Parathyroid adenoma (tissue), 2 donors: ENCODE measurements at regions not wholly inside any gene's neighbourhood (a gene's known extent, or its start where the extent isn't known, plus 50 kb on each side); places are given as distances from the start of the nearest gene placed in this dataset.

Source experiments
- H2AFZ ChIP-seq: fragments of 300-600 bp; sonication (generic); one replicate; pipeline ENCODE4 v1.7.0; 2017; ENCODE audit warnings: antibody characterized with exemption, mild to moderate bottlenecking
- H3K27ac ChIP-seq: fragments of 300-600 bp; sonication (generic); one replicate; pipeline ENCODE4 v1.7.0; 2017
- H3K27me3 ChIP-seq: fragments of 300-600 bp; sonication (generic); one replicate; pipeline ENCODE4 v1.7.0; 2017; ENCODE audit warnings: low read length; ENCODE audit not compliant: control insufficient read depth, insufficient read depth
- H3K36me3 ChIP-seq: fragments of 300-600 bp; sonication (generic); one replicate; pipeline ENCODE4 v1.7.0; 2017; ENCODE audit warnings: low read length; ENCODE audit not compliant: control insufficient read depth, insufficient read depth
- H3K4me1 ChIP-seq: fragments of 300-600 bp; sonication (generic); one replicate; pipeline ENCODE4 v1.7.0; 2017; ENCODE audit warnings: control low read depth
- H3K4me2 ChIP-seq: fragments of 300-600 bp; sonication (generic); one replicate; pipeline ENCODE4 v1.7.0; 2017; ENCODE audit warnings: low read length
- H3K4me3 ChIP-seq: fragments of 300-600 bp; sonication (generic); one replicate; pipeline ENCODE4 v1.7.0; 2017; ENCODE audit warnings: low read depth, low read length
- H3K79me2 ChIP-seq: fragments of 300-600 bp; sonication (generic); one replicate; pipeline ENCODE4 v1.7.0; 2017; ENCODE audit warnings: control low read depth
- H3K9ac ChIP-seq: fragments of 300-600 bp; sonication (generic); one replicate; pipeline ENCODE4 v1.7.0; 2017; ENCODE audit warnings: mild to moderate bottlenecking
- H3K9me3 ChIP-seq: fragments of 300-600 bp; sonication (generic); one replicate; pipeline ENCODE4 v1.7.0; 2017; ENCODE audit warnings: low read length; ENCODE audit not compliant: control insufficient read depth
- TF ChIP-seq, protein P1 (sequence below): fragments of 300-600 bp; sonication (generic); IDR thresholded peaks from one replicate; pipeline ENCODE4 v1.7.0; 2017; ENCODE audit warnings: antibody characterized with exemption, mild to moderate bottlenecking
- donor health status: primary hyperparathyroidism.

DNA sequence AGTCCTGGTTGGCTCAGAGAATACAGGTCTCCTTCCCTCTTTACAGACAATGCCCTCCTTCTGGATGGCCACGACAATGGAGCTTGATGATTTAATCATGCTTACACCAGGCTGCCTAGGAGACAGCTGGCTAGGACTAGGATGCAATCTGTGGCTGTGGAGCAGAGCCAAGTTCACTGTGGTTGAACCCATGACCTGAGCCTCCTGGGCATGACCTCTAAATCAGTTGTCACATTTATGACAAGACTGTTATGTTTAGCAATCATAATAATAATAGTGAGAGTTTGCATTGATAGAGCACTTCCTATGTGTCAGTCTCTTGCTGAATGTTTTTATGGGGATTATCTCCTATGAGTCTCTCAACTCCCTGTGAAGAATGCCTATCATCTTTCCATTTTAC, 244.1 kb downstream of the ICOS start:
- Histone ChIP-seq H3K4me3 (no peak overlapping the region), H3K4me1 (no peaks in the 10 kb centered on the region), H3K9me3 (no peaks in the 10 kb centered on the region), H3K79me2 (no peaks in the 10 kb centered on the region), H3K4me2 (no peak overlapping the region), H2AFZ (no peak overlapping the region), H3K27me3 (no peaks in the 10 kb centered on the region), H3K9ac (no peak overlapping the region), H3K36me3 (no peaks in the 10 kb centered on the region), H3K27ac (no peak overlapping the region)
- TF ChIP-seq, protein P1, sequence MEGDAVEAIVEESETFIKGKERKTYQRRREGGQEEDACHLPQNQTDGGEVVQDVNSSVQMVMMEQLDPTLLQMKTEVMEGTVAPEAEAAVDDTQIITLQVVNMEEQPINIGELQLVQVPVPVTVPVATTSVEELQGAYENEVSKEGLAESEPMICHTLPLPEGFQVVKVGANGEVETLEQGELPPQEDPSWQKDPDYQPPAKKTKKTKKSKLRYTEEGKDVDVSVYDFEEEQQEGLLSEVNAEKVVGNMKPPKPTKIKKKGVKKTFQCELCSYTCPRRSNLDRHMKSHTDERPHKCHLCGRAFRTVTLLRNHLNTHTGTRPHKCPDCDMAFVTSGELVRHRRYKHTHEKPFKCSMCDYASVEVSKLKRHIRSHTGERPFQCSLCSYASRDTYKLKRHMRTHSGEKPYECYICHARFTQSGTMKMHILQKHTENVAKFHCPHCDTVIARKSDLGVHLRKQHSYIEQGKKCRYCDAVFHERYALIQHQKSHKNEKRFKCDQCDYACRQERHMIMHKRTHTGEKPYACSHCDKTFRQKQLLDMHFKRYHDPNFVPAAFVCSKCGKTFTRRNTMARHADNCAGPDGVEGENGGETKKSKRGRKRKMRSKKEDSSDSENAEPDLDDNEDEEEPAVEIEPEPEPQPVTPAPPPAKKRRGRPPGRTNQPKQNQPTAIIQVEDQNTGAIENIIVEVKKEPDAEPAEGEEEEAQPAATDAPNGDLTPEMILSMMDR = no peak

DNA sequence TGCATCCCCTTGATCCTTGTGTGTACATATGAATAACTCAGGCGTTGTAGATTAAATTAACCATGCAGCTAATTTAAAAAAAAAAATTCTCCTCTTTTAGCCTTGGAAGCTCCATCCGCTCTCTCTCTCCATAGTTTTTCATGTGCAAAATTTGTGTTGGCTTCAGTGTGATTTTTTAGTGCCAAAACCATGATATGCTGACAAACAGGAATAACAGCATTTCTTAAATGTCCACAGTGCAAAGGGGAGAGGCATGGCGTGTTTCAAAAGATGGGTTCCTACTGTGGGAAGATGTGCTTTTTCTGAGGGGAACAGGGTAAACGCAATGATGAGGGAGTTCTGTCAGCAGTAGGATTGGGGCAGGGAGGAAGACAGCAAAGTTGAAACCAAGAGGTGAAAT, 247.0 kb downstream of the ICOS start:
- H3K4me2 ChIP-seq = no peak overlapping the region
- no peaks in the 10 kb centered on the region for H3K27me3 ChIP-seq
- H3K4me3 ChIP-seq = no peak overlapping the region
- H2AFZ ChIP-seq = no peak overlapping the region
- no peaks in the 10 kb centered on the region for H3K79me2 ChIP-seq
- H3K9me3 ChIP-seq = no peaks in the 10 kb centered on the region
- H3K4me1 ChIP-seq = no peaks in the 10 kb centered on the region
- no peak overlapping the region for H3K27ac ChIP-seq
- H3K36me3 ChIP-seq = no peaks in the 10 kb centered on the region
- TF ChIP-seq, protein P1 = no peak
- H3K9ac ChIP-seq = no peak overlapping the region

DNA sequence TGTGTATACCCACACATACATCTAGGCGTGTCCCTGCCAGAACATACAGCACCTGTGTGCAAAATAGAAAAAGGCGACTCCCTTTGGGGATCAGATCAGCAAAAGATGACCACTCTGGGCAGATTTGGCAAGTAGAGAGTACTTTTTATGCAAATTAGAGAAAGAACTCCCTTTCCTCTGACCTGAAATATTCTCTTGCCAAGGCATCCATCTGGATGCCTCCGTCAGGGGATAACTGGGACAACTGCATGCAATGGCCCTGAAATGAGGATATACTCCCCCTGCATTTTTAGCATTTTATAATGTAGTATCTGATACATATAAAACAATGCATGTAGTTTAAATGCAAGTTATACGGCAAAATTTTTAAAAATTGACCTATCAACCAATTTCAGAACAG, 247.7 kb downstream of the ICOS start:
- Histone ChIP-seq H3K79me2 (no peaks in the 10 kb centered on the region), H3K9me3 (no peaks in the 10 kb centered on the region), H2AFZ (no peak overlapping the region), H3K27me3 (no peaks in the 10 kb centered on the region), H3K36me3 (no peaks in the 10 kb centered on the region), H3K27ac (no peak overlapping the region), H3K9ac (no peak overlapping the region), H3K4me2 (no peak overlapping the region), H3K4me1 (no peaks in the 10 kb centered on the region), H3K4me3 (no peak overlapping the region)
- TF ChIP-seq, protein P1 = no peak

DNA sequence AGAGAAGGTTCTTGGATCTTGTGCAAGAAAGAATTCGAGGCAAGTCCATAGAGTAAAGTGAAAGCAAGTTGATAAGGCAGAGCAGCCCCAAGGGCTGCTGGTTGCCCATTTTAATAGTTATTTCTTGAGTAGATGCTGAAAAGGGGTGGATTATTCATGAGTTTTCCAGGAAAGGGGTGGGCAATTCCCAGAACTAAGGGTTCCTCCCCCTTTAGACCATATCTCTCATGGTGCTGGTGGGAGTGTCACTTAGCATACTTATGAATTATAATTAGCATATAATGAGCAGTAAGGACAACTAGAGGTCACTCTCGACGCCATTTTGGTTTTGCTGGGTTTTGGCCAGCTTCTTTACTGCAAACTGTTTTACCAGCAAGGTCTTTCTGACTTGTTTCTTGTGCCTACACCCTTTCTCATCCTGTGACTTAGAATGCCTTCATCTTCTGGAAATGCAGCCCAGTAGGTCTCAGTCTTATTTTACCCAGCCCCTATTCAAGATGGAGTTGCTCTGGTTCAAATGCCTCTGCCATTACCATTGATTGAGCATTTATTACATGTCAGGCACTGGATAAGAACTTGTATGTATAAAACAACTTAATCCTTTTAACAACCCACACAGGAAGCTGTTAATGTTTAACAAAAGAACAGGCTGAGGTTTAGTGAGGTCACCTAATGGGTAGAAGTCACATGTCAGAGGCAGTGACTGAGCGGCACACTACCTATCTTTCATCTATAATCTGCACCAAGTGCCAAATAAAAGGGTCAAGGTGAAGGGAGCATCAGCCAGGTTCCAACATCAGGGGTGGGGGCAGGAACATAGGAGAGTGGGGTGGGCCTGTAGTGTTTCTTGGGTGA, 250.9 kb downstream of the ICOS start:
- Histone ChIP-seq H3K36me3 (no peaks in the 10 kb centered on the region), H3K4me1 (no peaks in the 10 kb centered on the region)

More for the DNA sequence above, 250.9 kb downstream of the ICOS start:
- TF ChIP-seq, protein P1 = no peak
- Histone ChIP-seq H3K4me2 (no peak overlapping the region), H3K4me3 (no peak overlapping the region), H3K79me2 (no peaks in the 10 kb centered on the region), H3K27me3 (no peaks in the 10 kb centered on the region), H3K27ac (no peak overlapping the region), H3K9me3 (no peaks in the 10 kb centered on the region), H3K9ac (no peak overlapping the region), H2AFZ (no peak overlapping the region)
